NCI-H128 (cell line): ENCODE measurements at regions not wholly inside any gene's neighbourhood (a gene's known extent, or its start where the extent isn't known, plus 50 kb on each side); places are given as distances from the start of the nearest gene placed in this dataset.

Experiments
- DNase-seq: peaks from one replicate; lab custom pipeline; 2025; ENCODE audit not compliant: unreplicated experiment; lab: John Stamatoyannopoulos, UW

DNA sequence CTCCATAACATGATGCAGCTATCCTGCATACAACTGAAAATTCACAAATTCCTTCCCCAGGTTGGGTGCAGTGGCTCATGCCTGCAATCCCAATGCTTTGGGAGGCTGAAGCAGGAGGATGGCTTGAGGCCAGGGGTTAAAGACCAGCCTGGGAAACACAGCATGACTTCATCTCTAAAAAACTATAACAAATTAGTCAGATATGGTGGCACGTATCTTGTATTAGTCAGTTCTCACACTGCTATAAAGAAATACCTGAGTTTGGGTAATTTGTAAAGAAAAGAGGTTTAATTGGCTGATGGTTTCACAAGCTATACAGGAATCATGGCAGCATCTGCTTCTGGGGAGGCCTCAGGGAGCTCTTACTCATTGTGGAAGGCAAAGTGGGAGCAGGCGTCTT is 56.4 kb upstream of the DAPK1 start:
- DNase-seq: no peak

DNA sequence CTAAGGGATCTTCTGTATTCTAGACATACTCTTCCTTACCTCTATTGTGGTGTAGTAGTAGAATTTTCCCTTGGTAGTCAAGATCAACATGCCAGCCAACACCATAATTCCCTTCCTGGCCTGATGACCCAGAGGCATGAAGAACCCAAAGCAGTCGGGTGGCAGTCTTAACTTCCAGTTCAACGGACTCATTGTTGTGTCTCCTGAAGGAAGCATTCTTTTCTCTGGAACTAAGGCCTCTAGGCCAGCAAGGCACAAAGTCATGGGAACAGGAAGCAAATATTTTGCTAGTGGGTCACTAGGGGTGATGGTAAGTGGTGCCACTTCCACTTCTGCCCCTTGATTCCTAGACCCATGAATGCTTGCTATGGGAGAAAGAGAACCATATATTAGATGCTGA is 55.2 kb upstream of the DAPK1 start:
- DNase-seq: no peak

GRCh38 chr9:87443006-87443405 is 54.7 kb upstream of the DAPK1 start:
- no peak for DNase-seq

- no peak for DNase-seq
Observed at GRCh38 chr9:87443461-87443860, 54.2 kb upstream of the DAPK1 start.

DNA sequence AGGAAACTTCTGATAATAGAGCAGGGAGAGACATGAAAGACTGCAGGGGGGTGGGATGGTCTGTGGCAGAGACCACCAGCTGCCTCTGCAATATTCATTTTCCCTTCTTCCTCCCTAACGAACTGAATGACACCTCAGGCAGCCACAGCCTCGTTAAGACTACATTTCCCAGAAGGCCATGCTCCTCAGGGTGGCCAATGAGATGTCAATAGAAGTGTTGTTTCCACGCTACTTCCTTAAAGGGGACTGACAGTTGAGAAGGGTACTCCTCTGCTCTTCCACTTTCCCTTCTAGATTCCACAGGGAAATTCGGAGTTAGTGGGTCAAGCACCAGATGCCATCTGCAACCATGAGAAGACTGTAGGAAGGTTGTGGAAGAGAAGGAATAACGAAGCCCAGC is 52.0 kb upstream of the DAPK1 start:
- no peak for DNase-seq

DNA sequence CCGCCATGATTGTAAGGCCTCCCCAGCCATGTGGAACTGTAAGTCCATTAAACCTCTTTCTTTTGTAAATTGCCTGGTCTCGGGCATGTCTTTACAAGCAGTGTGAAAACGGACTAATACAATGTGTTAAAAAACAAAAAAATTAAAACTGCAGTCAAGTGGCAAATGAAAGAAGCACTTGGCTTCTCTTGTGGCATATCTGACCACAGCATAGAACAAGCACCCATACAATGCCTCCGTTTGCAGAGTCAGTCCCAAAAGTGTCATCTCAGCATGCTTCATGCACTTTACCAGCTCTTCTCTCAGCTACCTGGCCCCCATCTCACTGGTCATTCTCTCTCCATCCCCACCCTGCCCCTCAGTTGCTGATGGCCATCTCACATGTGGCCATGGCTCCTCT is 51.1 kb upstream of the DAPK1 start:
- DNase-seq: no peak

DNA sequence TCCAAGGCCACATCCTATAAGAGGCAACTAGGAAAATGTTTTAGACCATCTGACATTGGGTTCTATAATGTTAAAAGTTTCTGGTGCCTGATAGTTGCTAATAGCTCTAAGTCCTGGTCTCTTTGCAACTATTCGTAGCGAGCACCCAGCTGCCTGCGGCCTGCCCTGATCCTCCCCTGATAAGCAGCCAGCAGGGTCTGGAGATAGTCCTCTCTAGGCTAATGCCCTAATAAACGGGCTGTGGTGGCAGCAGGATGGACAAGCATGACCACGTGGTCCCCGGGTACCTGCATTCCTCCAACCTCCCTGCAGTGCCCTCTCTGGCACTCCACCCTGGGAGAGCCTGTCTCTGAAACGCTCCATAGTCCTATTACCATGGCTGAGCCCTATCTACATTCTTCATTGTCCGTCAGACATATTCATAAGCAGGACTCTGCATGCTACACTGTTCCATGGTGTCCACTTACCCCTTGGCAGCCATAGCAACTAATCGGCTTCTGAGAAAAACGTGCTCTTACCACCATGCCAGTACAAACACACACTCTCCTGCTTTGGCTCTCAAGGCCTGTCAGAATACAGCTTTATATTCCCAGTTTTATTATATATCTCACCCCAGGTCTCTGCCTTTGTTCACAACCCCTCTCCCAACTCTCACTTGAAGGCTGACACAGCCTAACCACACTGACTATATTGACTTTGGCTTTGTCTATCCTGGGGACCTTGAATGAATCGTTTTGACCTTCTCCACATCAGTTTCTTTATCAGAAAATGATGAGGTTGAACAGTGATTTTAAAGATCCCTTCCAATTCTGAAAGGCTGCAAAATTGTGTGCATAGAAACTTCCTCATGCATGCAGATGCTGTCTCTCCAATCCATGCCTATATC is 49.9 kb upstream of the DAPK1 start:
- no peak for DNase-seq
